ENCODE measurements at regions not wholly inside any gene's neighbourhood (a gene's known extent, or its start where the extent isn't known, plus 50 kb on each side); places are given as distances from the start of the nearest gene placed in this dataset.

- no peak for TF ChIP-seq CTCF (IDR thresholded peaks at IDR 0.05)
- Histone ChIP-seq H3K36me3 (no peaks in the 10 kb centered on the region), H3K4me1 (peaks cover 5 to 24% of the 10 kb centered on the region in 2 donors), H3K27me3 (no peaks in the 10 kb centered on the region), H3K4me3 (no peak overlapping the region), H3K9me3 (no peaks in the 10 kb centered on the region), H3K27ac (peak overlapping the region; percentile 55 to 64)
- peak in 1 of 2 donors; percentile 77 for DNase-seq (ENCODE audit: low spot score in 2 of 2)
- intact Hi-C loops (cut with DNase I), result no loop called here
Observed at GRCh38 chr2:129301431-129301913, 678.0 kb upstream of the RAB6C start.

- Histone ChIP-seq H3K4me3 (no peak overlapping the region), H3K9me3 (no peaks in the 10 kb centered on the region), H3K27me3 (no peaks in the 10 kb centered on the region), H3K36me3 (no peaks in the 10 kb centered on the region), H3K4me1 (peaks cover 5 to 19% of the 10 kb centered on the region in 2 donors), H3K27ac (no peak overlapping the region)
- DNase-seq (ENCODE audit: low spot score in 2 of 2), result no peak
- no peak for TF ChIP-seq CTCF (IDR thresholded peaks at IDR 0.05)
- intact Hi-C loops (cut with DNase I), result no loop called here
Observed at GRCh38 chr2:129302106-129302505, 677.4 kb upstream of the RAB6C start.

- H3K4me3 ChIP-seq, result no peak overlapping the region
- no peak for TF ChIP-seq CTCF (IDR thresholded peaks at IDR 0.05)
- intact Hi-C loops (cut with DNase I), result no loop called here
- H3K36me3 ChIP-seq, result no peaks in the 10 kb centered on the region
- H3K9me3 ChIP-seq, result no peaks in the 10 kb centered on the region
- peaks cover 0 to 16% of the 10 kb centered on the region in 2 donors for H3K4me1 ChIP-seq
- H3K27ac ChIP-seq, result no peak overlapping the region
- no peaks in the 10 kb centered on the region for H3K27me3 ChIP-seq
- DNase-seq (ENCODE audit: low spot score in 2 of 2), result no peak
Observed at GRCh38 chr2:129302561-129303183, 676.8 kb upstream of the RAB6C start.

GRCh38 chr2:129314120-129314519, 665.3 kb upstream of the RAB6C start:
- H3K9me3 ChIP-seq, result no peaks in the 10 kb centered on the region
- intact Hi-C loops (cut with DNase I), result no loop called here

GRCh38 chr2:129318581-129319421, 660.7 kb upstream of the RAB6C start:
- Histone ChIP-seq H3K4me1 (no peaks in the 10 kb centered on the region), H3K9me3 (no peaks in the 10 kb centered on the region), H3K36me3 (no peaks in the 10 kb centered on the region), H3K27me3 (no peaks in the 10 kb centered on the region), H3K4me3 (no peak overlapping the region), H3K27ac (no peak overlapping the region)
- no peak for DNase-seq (ENCODE audit: low spot score in 2 of 2)
- TF ChIP-seq CTCF (IDR thresholded peaks at IDR 0.05), result no peak
- intact Hi-C loops (cut with DNase I), result no loop called here

More at GRCh38 chr2:129314120-129314519, 665.3 kb upstream of the RAB6C start:
- H3K27ac ChIP-seq, result no peak overlapping the region
- DNase-seq (ENCODE audit: low spot score in 2 of 2), result no peak
- H3K4me1 ChIP-seq, result no peaks in the 10 kb centered on the region
- TF ChIP-seq CTCF (IDR thresholded peaks at IDR 0.05), result no peak
- H3K27me3 ChIP-seq, result no peaks in the 10 kb centered on the region
- no peak overlapping the region for H3K4me3 ChIP-seq
- H3K36me3 ChIP-seq, result no peaks in the 10 kb centered on the region
